CD4-positive, alpha-beta T cell treated with Interleukin-6 at 100 ng/mL for 8 hours (primary cell): ENCODE measurements at regions not wholly inside any gene's neighbourhood (a gene's known extent, or its start where the extent isn't known, plus 50 kb on each side); places are given as distances from the start of the nearest gene placed in this dataset.

Source experiments
- DNase-seq: peaks from one replicate; pipeline ENCODE4 v3.0.0-alpha.2; 2020; ENCODE audit warnings: mixed read lengths, low spot score

DNA sequence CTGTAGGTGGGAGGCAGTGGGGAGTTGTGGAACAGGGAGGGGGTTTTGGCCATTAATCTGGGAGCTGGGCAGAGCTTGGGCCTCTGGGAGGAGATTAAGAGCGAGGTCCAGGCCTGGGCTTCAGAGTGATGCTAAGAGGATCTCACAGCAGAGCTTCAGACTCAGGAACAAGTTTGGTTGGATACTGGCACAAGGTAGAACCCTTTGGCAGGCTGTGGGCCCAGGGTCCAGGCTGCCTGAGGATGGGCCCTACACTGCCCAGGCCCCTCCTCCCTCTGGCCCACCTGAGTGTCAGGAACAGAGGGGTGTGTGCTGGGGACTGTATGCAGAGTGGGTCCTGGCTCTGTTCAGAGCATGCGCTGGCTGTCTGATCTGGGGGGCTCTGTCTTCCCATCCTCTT, 334.9 kb downstream of the CYP26B1 start:
- no peak for DNase-seq

DNA sequence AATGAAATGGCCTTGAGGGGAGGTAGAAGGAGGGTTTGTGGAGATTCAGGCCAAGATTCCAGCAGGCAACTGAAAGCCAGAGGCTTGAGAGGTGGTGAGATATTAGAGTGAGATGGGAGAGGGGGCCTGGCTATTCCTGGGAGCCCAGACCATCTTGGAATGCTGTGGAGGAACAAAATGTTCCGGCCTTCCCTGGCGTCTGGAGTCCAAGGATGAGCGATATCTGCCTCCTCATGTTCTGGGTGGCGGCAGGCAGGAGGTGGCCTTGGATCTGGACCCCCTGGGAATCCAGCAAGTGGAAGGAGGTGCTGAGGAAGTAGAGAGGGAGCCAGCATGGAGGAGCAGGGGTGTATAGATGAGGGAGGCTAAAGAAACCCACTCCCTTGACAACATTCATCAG, 335.9 kb downstream of the CYP26B1 start:
- no peak for DNase-seq

DNA sequence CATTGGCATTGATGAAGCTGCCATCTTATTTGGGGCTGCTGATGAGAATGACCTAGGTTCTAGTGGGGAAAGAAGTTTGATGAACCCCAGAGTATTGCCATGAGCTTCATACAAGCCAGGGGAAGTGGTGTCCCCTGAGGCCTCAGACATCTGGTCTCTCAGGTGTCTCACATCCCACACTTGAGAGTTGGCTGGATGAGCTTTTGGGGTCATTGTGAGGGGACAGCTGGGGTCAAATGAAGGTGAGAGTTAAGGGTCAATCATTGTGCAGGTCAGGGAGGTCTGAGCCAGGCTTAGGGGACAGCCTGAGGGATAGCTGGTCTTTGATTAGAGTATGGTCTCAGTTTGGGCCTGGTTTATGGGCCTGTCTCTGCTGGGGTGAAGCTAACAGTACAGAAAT, 336.5 kb downstream of the CYP26B1 start:
- DNase-seq, result no peak

DNA sequence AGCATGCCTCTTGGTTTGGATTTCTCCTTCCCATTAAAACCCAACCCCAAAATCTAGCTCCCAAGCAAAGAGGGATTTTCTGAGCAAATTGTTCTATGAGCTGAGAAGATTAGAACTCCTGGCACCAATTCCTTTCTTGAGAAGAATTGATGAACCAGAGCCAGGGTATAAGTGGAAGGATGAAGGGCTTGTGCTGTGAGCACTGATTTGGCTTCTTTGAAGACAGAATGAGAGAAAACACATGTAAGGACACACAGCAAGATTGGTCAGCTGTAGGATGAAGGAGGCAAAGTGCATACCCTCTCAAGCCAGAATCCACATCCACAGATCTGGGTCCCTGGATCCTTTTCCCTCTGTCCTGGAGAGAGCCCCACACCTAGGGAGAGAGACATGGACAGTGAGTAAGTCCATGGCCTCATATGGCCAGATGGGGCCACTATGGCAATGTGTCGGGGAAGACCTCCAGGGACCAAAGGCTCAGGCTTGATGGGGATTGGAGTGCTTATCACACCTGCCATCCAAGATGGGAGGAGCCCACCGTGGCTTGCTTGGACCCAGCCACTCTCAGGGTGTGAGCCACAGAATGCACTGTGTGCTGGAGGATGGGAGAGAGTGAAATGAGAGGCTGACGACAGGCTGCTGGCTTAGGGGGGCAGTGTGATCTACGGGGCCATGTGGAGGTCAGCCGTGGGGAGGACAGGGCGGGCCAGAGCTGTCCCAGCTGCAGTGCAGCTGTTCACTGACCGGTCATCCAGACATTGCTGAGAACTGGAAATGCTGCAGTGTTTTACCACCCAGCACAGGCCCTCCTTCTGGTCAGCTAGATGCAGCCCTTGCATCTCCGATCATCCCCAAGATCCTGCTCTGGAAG, 339.8 kb downstream of the CYP26B1 start:
- no peak for DNase-seq

DNA sequence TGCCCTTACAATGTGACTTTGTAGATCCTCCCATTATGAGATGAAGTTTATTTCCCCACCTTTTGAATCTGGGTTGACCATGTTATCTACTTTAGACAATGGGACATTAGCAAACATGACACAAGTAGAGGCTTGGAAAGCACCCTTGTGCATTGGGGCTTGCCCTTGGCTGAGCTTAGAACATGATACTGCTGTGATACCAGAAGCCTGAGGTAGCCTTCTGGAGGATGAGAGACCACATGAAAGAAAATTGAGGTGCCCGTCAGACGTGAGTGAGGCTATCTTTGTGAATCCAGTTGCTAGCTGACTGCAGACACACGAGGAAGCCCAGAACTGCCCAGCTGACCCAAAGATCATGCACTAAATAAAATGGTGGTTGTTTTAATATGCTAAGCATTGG, 341.2 kb downstream of the CYP26B1 start:
- no peak for DNase-seq

DNA sequence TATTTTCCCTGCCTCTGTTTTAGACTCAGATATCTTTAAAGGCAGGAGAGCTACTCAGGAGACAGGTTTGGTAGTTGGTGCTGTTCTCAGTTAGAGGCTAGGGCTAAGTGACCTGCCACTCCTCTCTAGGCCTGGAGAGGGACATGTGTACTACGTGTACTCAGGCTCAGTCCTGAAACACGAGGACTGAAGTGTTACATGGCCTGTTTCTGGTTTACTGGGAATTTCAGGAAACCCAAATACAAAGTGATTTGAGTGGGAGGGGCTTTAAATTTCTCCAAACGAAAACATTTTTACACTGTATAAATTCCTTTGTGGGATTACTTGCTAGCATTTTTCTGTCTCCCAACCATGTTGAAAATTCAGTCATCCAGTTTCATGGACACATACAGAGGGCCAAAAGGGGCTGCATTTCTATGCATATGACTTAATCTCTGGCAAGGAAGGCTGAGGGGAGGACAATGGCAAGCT, 343.3 kb downstream of the CYP26B1 start:
- DNase-seq, result no peak

DNA sequence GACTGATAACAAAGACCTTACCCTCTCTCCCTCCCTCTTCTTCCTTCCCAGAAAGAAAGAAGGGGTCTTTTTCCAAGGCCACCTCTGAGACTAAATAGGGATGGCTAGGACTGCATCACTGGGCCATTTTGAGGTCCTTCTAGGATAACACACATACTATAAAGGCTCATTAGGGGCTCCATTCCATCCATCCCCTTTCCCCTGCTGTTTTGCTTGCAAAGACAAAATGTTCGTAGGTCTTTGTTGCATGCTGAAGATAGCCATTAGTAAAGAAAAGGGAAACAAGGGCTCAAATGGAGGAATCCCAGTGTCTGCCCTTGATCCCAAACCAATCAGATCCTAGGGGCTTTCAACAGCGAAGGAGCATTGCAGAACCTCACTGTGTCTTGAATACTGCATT, 344.3 kb downstream of the CYP26B1 start:
- DNase-seq, result no peak

DNA sequence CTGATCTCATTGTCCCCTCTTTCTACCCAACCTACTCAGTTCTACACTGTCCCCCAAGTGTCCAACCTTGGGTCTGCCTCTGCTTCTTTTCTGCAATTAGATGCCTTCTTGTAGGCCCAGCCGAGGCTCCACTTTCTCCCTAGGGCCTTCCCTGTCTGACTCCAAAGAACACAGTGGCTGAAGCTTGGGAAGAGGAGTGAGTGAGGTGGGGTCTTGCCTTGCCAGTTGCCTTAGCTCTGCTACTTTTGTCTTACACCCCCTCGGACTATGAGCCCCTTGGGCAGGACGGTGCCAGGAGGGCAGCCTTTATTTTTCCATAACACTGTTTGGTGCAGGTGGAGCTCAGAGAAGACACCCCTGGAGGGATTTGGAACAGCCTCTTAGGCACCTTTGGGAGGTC, 345.1 kb downstream of the CYP26B1 start:
- no peak for DNase-seq

DNA sequence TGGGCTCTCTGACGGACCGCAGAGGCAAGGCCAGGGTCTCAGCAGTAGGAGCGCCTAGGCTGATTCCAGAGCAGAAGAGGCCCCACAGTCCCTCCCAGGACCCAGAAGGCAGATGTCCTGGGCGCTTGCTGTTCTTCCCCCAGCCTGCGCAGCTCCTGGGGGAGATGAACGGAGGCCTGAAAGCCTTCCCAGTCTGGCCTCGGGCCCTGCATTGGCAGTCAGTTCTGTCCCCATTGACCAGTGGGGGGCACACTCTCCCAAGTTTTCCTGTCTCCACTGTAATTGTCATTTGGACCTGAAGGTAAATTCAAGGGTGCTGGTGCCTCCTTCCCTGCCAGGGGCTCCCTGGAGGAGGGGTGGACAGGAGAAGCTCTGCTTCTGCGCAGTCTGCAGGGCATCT, 345.7 kb downstream of the CYP26B1 start:
- DNase-seq, result no peak

DNA sequence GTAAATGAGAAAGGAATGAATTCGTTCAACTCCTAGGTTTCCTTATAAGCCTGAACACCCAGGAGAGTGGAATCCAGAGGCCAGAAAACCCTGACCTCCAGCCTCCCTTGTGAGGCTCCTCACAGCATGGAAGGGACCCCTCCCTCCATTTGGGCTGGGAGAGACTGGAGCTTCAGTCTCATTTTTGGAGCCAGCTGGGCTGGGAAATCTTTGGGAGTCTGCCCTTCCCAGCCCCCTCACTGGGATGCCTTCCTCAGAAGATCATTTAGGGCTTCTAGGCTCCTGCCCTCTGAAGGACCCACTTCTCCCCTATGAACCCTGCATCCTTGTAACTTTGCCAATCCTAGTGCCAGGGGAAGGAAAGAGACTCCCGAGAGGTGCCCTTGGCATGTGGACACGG, 346.1 kb downstream of the CYP26B1 start:
- DNase-seq, result no peak

DNA sequence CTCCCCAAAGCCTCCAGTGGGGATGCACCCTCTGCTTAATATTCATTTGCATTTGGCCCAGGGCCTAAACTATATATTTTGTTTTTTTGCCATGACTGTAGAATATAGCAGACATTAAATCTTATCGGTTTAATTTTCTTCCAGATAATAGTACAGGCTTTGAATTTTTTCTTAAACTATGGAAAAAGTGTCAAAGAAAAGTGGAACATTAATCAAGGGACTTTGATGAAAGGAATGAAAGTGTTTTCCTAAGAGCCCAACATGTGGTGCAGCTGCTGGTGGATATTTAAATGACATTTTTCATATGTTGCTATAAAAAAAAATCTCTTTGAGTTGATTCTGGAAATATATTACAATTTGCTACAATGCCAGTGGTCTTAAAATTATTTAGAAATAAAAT, 346.8 kb downstream of the CYP26B1 start:
- no peak for DNase-seq

DNA sequence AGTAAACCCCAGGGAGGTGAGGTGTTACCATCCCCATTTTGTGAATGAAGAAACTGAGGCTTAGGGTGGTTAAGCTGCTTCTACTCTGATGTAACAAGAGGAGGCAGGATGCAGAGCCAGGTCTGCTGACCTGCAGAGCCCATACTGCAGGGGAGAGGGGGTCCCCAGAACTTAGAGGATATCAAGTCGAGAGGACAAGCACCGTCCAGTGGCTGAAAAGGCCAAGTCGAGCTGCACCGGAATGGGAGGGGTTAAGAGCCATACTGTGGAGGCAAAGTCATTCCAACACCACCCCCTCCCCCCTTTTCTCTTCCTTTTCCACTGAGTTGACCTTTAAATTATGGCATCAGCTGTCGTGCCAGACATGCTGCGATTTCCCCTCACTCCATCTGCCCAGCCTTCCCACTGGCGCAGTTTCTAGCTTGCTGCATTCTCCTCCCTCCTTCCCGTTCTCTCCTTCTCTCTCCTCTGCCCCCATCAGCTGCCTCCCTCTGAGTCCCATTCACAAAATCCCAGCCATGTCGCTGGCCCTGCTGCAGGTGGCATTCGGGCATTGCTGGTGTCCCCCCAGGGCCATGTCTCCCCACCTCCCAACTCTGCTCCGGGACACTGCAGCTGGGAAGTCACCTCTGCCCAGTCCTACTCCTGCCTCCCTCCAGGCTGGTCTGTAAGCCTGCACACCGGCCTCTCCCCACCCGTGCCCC, 346.9 kb downstream of the DYSF start:
- no peak for DNase-seq

DNA sequence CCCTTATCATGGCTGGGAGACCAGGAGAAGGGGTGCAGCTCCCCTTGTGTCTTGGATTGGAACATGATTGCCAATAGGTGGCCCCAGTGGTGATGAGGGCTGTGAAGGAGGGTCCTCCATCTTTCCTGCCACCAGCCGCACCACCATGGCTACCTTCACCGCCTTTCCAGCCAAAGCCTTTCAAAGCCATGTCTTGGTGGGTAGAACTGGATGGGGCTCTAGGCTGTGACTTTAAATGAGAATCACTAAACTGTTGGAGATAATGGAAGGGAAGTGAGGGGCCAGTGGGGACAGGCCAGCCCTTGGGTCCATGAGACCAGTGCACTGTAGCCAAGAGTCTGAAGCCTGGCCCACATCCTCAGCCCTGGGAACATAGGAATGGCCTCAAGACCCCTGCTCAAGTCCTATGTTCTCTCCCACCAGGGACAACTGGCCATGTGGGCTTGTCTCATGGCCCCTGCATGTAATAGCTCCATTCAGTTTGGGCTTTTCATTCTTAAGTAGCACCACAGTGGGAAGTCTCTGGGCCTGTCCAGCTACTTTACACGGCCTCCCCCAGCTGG, 345.7 kb downstream of the DYSF start:
- no peak for DNase-seq

DNA sequence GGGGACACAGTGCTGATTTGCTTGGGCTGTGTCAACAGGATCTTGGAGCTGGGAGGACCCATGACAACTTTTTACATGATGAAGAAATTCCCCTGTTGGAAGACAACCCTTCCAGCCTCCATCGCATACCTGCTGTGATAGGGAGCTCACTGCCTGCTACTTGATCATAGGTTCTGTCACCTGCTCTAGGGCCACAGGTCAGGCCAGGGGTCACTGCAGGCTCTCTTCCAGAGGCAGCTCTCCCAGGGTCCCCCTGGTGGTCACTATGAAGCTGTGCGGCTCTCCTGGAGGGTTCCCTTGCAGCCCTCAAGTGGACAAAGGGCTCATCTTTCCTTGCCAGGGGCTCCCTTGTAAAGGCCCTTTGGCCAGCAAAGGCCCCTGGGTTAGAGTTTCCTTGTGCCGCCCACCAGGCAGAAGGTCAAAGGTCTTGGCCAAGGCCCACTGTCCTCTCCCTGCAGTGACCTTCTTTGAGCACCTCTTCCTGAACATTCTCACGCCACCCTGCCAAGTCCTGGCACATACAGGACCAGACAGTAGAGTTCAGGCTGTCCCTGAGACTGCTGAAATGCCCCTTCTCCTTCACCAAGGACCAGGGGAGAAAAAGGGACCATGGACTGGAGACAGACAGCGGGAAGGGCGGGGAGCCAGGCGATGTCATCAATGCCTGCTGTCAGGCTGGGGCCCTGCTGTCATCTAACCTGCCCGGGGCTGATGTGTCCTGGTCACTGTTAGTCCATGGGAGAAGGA, 345.1 kb downstream of the DYSF start:
- DNase-seq, result no peak

DNA sequence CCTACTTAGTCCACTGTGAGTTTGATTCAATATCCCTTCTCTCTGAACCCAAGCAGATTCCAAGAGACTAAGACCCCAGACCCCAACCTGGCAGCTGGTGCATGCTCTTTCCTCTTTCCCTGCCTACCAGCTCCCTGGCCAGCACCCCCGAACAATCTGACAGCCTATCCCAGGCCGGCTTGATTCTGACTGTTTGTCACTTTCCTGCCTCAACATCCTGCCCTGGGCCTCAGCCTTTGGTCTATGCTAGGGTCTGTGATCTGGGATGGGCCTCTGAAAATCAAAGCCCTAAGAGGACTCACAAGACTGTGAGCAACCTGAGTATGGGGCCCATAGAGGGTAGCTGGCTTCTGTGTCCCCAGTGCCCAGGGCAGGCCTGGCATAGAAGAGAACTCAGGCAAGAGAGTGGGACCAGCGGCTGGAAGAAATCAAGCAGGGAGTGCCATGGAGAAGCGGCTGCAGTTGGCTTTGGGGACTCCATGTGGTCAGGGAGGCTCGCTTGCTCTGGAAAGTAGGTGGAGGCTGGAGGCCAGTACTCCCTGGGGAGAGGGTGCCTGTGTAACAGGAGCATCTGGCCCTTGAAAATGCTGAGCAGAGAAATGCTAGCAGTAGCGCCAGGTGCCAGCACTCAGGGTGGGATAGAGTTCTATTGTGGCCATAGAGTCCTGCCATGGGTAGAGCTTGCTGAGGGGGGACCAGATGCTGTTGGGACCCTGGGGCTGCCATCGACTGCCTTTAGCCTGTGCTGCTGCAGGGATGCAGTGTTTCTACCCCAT, 343.9 kb downstream of the DYSF start:
- DNase-seq, result no peak

DNA sequence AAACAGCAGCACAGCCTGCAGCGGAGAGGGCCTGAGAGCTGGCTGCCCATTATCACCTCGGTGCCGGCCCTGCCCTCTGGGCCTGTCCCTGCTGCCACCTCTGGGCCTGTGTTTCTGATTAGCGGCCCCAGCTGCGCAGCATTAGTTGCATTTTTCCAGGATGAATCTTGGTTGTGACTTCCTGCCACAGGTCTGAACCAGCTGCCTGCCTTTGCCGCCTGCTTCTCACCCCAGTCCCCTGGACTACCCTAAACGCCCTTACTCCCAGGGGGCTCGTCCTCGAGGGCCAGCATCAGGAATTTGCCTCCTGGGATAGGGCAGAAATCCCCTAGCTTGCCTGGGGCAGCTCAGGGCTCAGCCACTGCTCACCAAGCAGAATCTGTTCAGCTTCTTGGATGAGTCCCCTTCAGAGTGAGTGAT, 342.8 kb downstream of the DYSF start:
- no peak for DNase-seq

DNA sequence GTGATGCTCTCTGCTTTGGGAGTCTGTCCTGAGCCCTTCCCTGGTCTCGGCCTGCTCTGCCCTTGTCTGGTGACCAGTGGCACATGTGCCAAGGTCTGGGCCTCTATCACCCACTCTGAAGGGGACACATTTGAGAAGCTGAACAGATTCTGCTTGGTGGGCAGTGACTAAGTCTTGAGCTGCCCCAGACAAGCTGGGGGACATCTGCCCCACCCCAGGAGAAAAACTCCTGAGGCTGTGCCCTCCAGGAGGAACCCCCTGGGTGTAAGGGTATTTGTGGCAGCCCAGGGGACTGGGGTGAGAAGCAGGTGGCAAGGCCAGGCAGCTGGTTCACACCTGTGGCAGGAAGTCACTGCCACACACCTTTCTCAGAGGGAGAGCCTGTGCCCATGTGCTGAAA, 342.1 kb downstream of the DYSF start:
- DNase-seq, result no peak

DNA sequence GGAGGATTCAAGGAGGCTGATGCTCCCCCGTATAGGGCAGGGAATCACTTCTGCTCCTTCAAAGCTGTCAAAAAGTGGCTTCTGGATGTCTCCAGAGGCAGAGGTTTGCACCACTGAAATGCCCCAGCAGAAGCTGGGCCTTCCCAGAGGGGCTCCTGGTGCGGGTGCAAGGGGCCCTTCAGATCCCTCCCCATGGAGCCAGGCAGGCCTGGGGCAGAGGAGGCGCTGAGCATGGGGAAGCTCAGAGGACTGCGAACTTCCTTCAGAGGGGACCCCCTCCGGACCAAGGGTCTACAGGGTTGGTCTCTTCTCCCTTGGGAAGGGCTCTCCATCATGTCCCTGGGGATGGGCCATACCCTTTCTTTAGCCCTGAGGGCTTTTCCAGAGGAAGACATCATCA, 341.2 kb downstream of the DYSF start:
- no peak for DNase-seq

DNA sequence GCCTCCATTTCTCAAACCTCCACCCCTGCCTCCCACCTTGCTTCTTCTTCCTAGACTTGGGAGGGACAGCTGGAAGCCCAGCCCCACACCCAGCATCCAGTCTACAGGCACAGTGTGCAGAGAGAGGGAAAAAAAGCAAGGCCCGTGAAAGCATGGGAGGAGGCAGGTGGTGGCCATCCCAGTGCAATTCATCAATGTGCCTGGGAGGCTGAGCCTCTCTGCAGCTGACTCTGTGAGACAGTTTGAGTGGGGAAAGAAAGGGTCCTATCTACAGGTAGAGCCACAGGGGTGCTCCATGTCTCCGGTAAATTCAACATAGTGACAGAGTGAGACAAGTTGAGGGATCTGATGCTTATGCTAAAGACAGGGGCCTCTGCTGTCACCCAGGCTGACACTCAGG, 340.6 kb downstream of the DYSF start:
- no peak for DNase-seq

DNA sequence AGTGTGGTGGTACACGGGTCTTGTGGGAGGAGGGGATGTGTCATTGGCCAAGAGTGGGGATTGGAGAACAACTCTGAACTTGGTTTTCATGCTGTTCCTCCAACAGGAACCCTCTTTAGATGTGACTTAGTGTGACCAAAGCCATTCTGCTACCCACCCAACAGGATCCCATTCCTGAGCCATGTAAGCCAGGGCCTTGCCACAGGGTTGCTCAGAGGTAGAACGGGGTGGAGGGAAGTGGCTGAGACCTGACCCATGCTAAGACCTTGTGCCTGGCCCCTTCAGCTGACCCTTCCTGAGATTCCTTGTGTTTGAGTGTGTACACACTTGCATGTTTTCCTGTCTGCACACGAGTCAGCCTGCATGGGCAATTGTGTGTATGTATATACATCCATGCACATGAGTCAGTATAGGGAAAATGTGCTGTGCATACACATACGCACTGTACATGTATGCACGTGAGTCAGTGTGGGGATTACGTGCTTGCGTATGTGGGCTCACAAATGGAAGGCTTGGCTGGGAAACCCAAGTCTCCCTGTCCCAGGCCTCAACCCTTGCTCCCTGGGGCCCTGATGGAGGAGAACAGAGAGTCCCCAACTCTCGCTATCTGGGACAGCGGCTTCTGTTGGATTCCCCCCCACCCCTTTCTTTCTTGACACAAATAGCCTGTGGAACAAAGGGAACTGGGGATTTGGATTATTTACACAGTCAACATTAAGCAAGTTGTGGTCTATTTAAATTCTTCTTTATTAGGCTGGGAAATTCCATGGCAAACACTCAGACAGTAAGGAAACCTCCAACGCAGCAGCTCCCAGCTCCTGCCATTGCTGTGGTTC, 339.8 kb downstream of the DYSF start:
- no peak for DNase-seq
